Duodenal mucosa (tissue), 2 donors: ENCODE measurements at regions not wholly inside any gene's neighbourhood (a gene's known extent, or its start where the extent isn't known, plus 50 kb on each side); places are given as distances from the start of the nearest gene placed in this dataset.
"Not testable (repeated sequence)": the region's sequence is repeated elsewhere in the genome, so short reads cannot be mapped to it uniquely, and the experiment has no call there.

Source experiments
- H3K27ac ChIP-seq: one replicate; pipeline ENCODE4 v1.7.0; 2013; ENCODE audit warnings: low read depth, low read length
- H3K27me3 ChIP-seq, 2 donors: one replicate each; pipeline ENCODE4 v1.7.0; 2013; ENCODE audit warnings: low read length in 2 of 2, control low read depth in 1 of 2; ENCODE audit not compliant: insufficient read depth in 2 of 2, control insufficient read depth in 1 of 2
- H3K36me3 ChIP-seq, 2 donors: one replicate each; pipeline ENCODE4 v1.7.0; 2013; ENCODE audit warnings: low read length in 2 of 2, control low read depth in 1 of 2; ENCODE audit not compliant: insufficient read depth in 2 of 2, control insufficient read depth in 1 of 2
- H3K4me1 ChIP-seq, 2 donors: one replicate each; pipeline ENCODE4 v1.7.0; 2013; ENCODE audit warnings: low read length in 2 of 2, control low read depth in 1 of 2; ENCODE audit not compliant: insufficient read depth in 2 of 2, control insufficient read depth in 1 of 2
- H3K4me3 ChIP-seq, 2 donors: one replicate each; pipeline ENCODE4 v1.7.0; 2013; ENCODE audit warnings: low read length in 2 of 2, low read depth in 1 of 2
- H3K9ac ChIP-seq, 2 donors: one replicate each; pipeline ENCODE4 v1.7.0; 2013; ENCODE audit warnings: low read length in 2 of 2, low read depth in 1 of 2
- H3K9me3 ChIP-seq, 2 donors: one replicate each; pipeline ENCODE4 v1.7.0; 2013; ENCODE audit warnings: low read length in 2 of 2, control low read depth in 1 of 2; ENCODE audit not compliant: control insufficient read depth in 1 of 2

DNA sequence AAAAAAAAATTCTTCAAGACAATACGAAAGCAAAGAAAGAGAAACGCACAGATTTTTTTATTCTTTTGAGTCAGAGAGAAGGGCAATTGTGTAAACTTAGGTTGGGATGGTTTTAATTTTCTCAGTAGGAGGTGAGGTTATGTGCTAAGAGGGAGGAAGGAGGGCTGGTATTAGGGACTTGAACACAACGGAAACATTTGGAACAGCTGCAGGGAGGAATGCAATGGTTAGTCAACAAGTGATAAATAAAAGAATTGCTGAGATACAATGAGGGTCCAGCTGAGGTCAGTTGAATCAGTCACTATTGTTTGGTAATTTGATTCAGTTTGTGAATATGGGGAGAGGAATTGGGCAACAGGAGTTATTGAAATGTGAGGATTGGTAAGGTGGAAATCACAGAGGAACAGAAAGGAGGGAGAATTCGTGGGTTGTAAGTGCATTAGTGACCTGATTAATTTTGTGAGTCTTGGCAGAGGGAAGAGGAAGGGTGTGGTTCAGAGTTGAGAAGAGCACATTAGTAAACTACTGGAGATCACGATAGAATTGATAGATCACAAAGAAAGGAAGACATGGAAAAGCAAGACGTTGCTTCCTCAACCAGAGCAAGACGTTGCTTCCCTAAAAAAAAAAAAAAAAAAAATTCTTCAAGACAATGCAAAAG is 499.5 kb upstream of the SPRY2 start:
- no peaks in the 10 kb centered on the region for H3K36me3 ChIP-seq
- peaks cover 3 to 4% of the 10 kb centered on the region in 2 donors for H3K9me3 ChIP-seq
- no peak overlapping the region for H3K27ac ChIP-seq
- no peak overlapping the region for H3K4me3 ChIP-seq
- no peaks in the 10 kb centered on the region for H3K4me1 ChIP-seq
- no peak overlapping the region for H3K9ac ChIP-seq
- no peaks in the 10 kb centered on the region for H3K27me3 ChIP-seq

DNA sequence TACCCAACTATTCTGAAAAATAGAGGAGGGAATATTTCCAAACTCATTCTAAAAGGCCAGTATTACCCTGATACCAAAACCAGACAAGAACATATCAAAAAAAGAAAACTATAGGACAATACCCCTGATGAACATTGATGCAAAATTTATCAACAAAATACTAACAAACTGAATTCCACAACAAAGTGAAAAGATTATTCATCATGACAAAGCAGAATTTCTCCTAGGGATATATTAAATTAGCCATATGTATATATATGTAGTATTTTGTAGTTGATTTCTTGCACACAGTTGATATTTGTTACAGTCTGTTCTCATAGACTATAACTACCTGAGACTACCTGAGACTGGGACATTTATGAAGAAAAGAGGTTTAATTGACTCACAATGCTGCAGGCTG is 495.0 kb upstream of the SPRY2 start:
- H3K36me3 ChIP-seq, result no peaks in the 10 kb centered on the region
- no peaks in the 10 kb centered on the region for H3K4me1 ChIP-seq
- H3K9ac ChIP-seq, result no peak overlapping the region
- no peaks in the 10 kb centered on the region for H3K27me3 ChIP-seq
- no peak overlapping the region for H3K27ac ChIP-seq
- peaks cover 4 to 11% of the 10 kb centered on the region in 2 donors for H3K9me3 ChIP-seq
- H3K4me3 ChIP-seq, result no peak overlapping the region

DNA sequence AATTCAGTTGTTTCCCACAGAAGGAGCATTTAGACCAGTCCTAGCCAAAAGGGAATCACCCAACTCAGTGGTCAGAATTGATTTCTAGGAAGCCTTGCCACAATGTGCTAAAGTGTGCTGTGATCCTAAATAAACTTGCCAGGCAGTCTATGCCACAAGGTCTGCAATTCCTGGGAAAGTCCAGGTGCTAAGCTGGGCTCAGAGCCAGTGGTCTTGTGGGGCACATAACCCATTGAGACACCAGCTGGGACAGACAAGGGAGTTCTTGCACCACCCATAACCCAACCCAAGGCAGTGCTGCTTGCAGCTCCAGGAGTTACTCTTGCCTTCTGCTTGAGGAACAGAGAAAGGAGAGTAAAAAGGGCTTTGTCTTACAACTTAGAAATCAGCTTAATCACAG is 489.5 kb upstream of the SPRY2 start:
- Histone ChIP-seq H3K9me3 (peaks cover 0 to 15% of the 10 kb centered on the region in 2 donors), H3K4me1 (no peaks in the 10 kb centered on the region), H3K27ac (no peak overlapping the region), H3K9ac (no peak overlapping the region), H3K36me3 (no peaks in the 10 kb centered on the region), H3K4me3 (no peak overlapping the region), H3K27me3 (no peaks in the 10 kb centered on the region)

DNA sequence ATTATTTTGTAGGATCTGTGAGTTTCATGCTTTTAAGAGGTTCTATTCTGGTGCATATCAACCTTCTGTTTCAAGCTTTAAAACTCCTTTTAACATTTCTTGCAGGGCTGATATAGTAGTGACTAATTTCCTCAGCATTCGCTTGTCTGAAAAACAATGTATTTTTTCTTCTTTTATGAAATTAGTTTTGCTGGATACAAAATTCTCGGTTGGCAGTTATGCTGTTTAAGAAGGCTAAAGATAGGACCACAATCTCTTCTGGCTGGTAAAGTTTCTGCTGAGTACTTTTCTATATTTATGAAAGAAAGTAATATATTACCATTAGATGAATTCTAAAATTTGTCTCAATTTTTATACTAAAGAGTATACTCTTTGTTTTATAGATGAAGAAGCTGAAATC is 487.8 kb upstream of the SPRY2 start:
- no peak overlapping the region for H3K4me3 ChIP-seq
- no peak overlapping the region for H3K9ac ChIP-seq
- H3K9me3 ChIP-seq, result peaks cover 0 to 15% of the 10 kb centered on the region in 2 donors
- no peaks in the 10 kb centered on the region for H3K36me3 ChIP-seq
- no peak overlapping the region for H3K27ac ChIP-seq
- no peaks in the 10 kb centered on the region for H3K4me1 ChIP-seq
- H3K27me3 ChIP-seq, result no peaks in the 10 kb centered on the region

DNA sequence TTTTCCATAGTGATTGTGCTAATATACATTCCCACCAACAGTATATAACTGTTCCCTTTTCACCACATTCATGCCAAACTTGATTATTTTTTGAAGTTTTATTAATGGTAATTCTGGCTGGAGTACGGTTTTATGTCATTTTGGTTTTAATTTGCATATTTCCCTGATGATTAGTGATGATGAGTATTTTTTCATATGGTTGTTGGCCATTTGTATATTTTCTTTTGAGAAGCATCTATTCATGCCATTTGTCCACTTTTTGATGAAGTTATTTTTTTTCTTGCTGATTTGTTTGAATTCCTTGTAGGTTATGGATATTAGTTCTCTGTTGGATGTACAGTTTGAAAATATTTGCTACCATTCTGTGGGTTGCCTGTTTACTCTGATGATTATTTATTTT is 484.4 kb upstream of the SPRY2 start:
- H3K36me3 ChIP-seq, result no peaks in the 10 kb centered on the region
- H3K4me1 ChIP-seq, result no peaks in the 10 kb centered on the region
- no peak overlapping the region for H3K4me3 ChIP-seq
- H3K27me3 ChIP-seq, result no peaks in the 10 kb centered on the region
- no peak overlapping the region for H3K27ac ChIP-seq
- no peak overlapping the region for H3K9ac ChIP-seq
- H3K9me3 ChIP-seq, result peaks cover 0 to 3% of the 10 kb centered on the region in 2 donors

DNA sequence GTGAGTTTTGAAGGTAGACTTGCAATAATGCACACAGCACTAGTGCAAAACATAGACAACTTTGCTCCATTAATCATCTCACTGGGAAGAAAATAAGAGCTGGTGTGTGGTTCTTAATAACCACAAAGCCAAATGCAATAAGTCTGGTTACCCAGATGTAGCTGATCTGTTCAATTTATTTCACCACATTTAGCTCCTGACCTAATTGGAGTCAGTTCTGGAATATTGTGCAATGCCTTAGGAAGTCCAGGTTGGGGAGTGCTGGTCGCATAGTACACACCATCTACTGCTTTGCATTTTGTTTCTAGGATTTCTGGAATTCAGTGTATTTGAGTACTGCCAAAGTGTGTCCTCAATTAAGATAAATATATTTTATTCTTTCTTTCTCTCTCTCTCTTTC is 483.3 kb upstream of the SPRY2 start:
- no peaks in the 10 kb centered on the region for H3K27me3 ChIP-seq
- no peaks in the 10 kb centered on the region for H3K36me3 ChIP-seq
- peaks cover 0 to 1% of the 10 kb centered on the region in 2 donors for H3K9me3 ChIP-seq
- no peaks in the 10 kb centered on the region for H3K4me1 ChIP-seq
- no peak overlapping the region for H3K4me3 ChIP-seq
- H3K27ac ChIP-seq, result no peak overlapping the region
- no peak overlapping the region for H3K9ac ChIP-seq

DNA sequence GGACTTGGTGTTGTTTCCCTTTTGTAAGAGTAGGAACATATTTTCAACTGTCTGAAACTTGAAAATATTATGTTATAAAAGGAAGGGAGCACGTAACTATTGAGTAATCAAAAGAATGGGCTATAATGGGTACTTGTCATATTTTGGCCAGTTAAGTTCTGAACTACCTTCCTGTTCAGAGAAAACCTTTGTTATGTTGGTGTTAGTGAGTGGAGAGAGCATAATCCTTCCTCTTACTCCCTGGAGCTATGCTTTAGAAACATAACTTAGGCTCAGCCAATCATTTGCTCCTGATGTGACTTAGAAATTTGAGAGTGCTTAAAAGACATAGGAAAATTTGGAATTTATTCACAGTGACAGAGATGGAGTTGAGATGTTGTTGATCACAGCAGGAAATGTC is 482.5 kb upstream of the SPRY2 start:
- H3K4me1 ChIP-seq, result no peaks in the 10 kb centered on the region
- H3K36me3 ChIP-seq, result no peaks in the 10 kb centered on the region
- H3K9me3 ChIP-seq, result peaks cover under 1 to 1% of the 10 kb centered on the region in 2 donors
- no peak overlapping the region for H3K4me3 ChIP-seq
- H3K27me3 ChIP-seq, result no peaks in the 10 kb centered on the region
- no peak overlapping the region for H3K9ac ChIP-seq
- no peak overlapping the region for H3K27ac ChIP-seq

DNA sequence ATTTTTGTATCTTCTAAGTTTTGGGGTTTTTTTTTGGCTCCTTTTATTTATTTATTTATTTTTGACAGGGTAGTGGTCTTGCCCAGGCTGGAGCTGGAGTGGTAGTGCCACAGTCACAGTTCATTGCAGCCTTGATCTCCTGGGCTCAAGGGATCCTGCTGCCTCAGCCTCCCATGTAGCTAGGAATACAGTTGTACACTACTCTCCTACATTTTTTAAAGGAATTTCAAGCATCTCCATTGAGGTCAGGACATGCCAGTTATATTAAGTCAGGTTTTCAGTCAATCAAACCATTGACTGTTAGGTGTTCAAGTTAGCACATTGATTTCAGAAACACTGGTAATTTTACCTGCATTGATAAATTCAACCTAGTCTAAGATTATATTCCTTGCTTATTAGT is 480.5 kb upstream of the SPRY2 start:
- no peaks in the 10 kb centered on the region for H3K4me1 ChIP-seq

DNA sequence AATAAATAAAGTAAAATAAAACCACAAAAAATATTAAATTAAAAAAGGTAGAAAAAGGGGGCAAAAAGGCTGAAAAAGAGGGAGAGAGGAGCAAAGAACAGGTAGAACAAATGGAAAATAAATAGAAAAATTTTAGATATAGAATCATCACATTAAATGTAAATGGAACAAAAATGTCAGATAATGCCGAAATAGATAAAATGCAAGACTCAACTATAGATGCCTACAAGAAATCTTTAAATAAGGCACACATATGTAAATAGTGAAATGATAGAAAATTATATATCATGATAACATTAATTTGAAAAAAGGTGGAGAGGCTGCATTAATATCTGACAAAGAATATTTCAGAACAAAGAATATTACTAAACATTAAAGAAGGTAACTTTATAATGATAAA is 477.1 kb upstream of the SPRY2 start:
- Histone ChIP-seq H3K9me3 (peaks cover 0 to 4% of the 10 kb centered on the region in 2 donors), H3K36me3 (no peaks in the 10 kb centered on the region), H3K9ac (no peak overlapping the region), H3K4me3 (no peak overlapping the region), H3K27me3 (no peaks in the 10 kb centered on the region), H3K27ac (no peak overlapping the region), H3K4me1 (no peaks in the 10 kb centered on the region)

More for the DNA sequence above, 480.5 kb upstream of the SPRY2 start:
- H3K9ac ChIP-seq, result no peak overlapping the region
- no peaks in the 10 kb centered on the region for H3K27me3 ChIP-seq
- no peaks in the 10 kb centered on the region for H3K36me3 ChIP-seq
- no peak overlapping the region for H3K27ac ChIP-seq
- H3K9me3 ChIP-seq, result peaks cover 1 to 4% of the 10 kb centered on the region in 2 donors
- H3K4me3 ChIP-seq, result no peak overlapping the region

DNA sequence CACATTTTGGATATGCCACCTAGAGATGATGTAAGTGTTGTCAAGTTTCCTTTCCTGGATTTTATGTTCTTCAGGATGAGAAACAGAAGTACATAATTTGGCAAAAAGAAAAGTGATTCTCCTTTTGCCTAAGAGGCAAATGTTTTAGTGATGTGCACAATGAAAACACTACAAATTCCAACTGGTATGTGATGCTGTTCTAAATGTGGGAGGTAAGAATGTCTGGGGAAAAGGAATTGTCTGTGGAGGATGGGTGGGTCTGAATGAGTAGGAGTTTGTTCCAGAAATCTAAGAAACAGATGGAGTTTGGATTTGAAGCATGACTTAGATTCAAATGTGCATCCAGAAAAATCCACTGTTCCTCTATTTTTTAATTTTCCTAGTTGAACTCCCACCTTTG is 473.6 kb upstream of the SPRY2 start:
- H3K4me1 ChIP-seq, result no peaks in the 10 kb centered on the region
- H3K9me3 ChIP-seq, result peaks cover 0 to 4% of the 10 kb centered on the region in 2 donors
- H3K27me3 ChIP-seq, result no peaks in the 10 kb centered on the region
- no peak overlapping the region for H3K27ac ChIP-seq
- no peak overlapping the region for H3K9ac ChIP-seq
- H3K36me3 ChIP-seq, result no peaks in the 10 kb centered on the region
- no peak overlapping the region for H3K4me3 ChIP-seq

DNA sequence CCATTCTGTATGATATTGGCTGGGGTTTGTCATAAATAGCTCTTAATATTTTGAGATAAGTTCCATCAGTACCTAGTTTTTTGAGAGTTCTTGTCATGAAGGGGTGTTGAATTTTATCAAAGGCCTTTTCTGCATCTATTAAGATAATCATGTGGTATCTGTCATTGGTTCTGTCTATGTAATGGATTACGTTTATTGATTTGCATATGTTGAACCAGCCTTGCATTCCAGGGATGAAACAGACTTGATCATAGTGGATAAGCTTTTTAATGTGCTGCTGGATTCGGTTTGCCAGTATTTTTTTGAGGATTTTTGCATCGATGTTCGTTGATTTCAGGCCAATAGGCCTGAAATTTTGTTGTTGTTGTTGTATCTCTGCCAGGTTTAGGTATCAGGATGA is 469.4 kb upstream of the SPRY2 start:
- not testable (repeated sequence) for H3K9ac ChIP-seq, H3K36me3 ChIP-seq, H3K27ac ChIP-seq, H3K4me3 ChIP-seq, H3K27me3 ChIP-seq, H3K9me3 ChIP-seq, H3K4me1 ChIP-seq
